Astrocyte (in vitro differentiated cells and primary cell): ENCODE measurements at regions not wholly inside any gene's neighbourhood (a gene's known extent, or its start where the extent isn't known, plus 50 kb on each side); places are given as distances from the start of the nearest gene placed in this dataset.

Source experiments
- CTCF ChIP-seq: IDR thresholded peaks from 2 replicates; pipeline ENCODE4 v1.5.1; 2011; ENCODE audit warnings: low read depth, mild to moderate bottlenecking, inconsistent platforms, low read length, moderate library complexity; ENCODE audit not compliant: insufficient read depth
- EZH2 ChIP-seq: IDR thresholded peaks from 2 replicates; pipeline ENCODE4 v1.6.1; 2012; ENCODE audit warnings: mild to moderate bottlenecking, low read length, inconsistent platforms; ENCODE audit not compliant: insufficient read depth

GRCh38 chr9:1271786-1272185, 221.6 kb downstream of the DMRT2 start:
- no peak for TF ChIP-seq EZH2
- no peak for TF ChIP-seq CTCF
